ENCODE measurements at regions not wholly inside any gene's neighbourhood (a gene's known extent, or its start where the extent isn't known, plus 50 kb on each side); places are given as distances from the start of the nearest gene placed in this dataset.
A peak's percentile ranks its signal among the peaks of the same experiment; 100 is the strongest.

DNA sequence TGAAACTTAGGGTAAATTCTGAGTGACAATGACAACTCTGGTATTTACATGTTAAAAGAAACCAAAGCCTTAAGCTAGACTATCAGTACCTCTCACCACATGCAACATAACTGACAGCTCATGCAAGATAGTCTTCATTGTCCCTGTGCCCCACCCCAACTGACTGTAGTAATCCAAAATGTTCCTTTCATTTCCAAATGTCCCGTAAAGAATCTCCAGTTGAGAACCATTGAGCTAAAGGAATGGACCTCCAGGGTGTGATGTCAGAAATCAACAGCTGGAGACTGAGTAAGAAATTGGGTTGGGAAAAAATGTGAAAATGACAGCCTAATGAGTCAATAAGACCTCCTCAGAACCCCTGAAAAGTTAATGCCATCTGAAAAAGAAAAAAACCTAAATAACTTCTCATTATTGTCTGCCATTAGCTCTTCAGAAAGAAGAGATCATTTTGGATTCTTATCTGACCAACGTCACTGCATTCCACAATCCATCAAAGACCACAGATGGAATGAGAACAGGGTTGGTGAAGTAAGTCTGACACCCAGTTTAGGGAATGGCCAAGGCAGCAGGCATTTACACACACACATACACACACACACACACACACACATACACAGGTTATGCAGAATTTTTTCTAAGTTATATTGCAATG, 51.7 kb upstream of the ACVR2A start:
- DNase-seq (ENCODE audit: low read depth, low spot score) = no peak

DNA sequence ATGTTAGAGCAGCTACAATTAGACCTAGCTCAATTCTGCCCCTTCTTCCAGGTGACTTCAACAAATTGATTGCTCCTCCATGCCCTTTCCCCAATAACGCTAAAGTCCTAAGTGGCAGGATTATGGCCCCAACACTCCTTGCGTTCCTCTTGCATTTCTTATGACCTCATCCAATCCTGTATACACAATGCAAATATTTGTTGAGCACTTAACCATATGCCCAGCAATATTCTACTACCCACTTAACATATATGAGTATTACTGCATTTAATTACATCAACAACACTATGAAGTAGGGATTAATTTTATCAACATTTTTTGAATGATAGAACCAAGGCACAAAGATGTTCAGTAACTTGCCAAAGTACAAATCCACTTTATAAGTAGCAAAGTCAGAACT, 54.2 kb upstream of the ACVR2A start:
- no peak for DNase-seq (ENCODE audit: low read depth, low spot score)

DNA sequence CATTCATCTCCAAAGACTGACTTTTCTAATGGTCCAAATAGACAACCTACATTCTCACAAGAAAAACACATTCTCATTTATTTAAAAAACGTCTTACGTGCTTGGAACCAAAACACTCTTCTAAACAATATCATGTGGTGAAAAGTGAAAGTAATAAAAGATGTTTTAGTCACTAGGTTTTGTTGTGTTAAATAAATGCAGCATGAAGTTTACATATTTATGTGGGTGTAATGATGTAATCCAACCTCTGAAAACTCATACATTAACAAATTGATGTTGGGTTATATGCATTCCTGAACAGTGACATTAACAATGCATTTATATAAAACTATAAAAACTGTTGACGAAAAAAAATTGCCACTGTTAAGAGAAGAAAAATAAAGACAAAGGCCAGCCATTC, 55.1 kb upstream of the ACVR2A start:
- no peak for DNase-seq (ENCODE audit: low read depth, low spot score)

DNA sequence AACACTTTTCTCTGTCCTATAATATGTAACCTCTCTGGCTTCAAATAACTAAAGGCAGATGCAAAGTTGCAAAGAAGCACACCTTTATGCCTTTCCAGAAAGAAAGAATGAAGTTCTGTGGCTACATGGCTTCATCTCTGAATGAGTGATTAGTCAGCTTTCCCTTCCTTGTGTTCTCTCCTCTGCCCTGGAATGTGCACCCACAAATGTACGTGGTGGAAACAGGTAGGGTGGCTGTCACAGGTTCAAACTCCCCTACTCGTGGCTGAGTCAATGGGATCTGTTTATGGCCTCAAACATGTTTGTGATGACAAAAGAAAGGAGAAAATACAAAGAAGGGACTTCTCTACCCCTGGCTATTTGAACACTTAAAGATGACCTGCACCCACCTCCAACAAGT, 55.5 kb upstream of the ACVR2A start:
- no peak for DNase-seq (ENCODE audit: low read depth, low spot score)

DNA sequence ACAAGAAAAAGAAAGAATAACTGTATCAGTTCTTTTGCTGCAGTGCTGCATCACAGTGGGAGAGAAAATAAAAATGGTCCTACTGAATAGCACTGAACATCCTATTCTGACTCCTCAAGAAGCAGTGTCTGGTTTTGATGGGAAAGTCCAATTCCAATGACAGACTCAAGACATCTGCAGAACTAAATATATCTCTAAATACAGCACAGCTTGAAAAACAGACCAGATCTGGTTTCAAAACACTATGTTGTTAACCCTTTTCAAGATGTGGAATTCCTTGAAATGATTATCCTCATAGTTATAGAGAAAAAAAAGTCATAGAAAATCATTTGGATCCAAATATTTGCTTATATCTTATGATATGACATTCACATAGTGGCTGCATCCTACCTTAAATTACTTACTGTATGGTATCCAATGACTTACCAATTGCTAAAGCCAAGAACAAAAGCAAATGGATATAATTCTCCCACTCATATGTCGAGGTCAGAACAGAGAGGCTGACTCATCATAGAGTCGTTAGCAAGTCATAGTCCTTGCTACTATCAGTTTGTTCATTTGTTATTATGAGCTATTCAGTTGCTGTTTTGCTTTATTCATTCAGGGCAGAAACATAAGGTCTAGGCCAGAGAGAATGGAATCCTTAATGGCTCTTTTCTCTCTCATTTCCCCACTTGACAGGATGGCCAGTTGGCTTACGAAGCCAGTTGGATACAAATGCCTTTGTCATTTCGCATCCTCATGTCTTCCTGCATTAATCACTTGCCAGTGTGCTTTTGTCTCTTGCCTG, 62.5 kb upstream of the ACVR2A start:
- DNase-seq (ENCODE audit: low read depth, low spot score) = no peak

DNA sequence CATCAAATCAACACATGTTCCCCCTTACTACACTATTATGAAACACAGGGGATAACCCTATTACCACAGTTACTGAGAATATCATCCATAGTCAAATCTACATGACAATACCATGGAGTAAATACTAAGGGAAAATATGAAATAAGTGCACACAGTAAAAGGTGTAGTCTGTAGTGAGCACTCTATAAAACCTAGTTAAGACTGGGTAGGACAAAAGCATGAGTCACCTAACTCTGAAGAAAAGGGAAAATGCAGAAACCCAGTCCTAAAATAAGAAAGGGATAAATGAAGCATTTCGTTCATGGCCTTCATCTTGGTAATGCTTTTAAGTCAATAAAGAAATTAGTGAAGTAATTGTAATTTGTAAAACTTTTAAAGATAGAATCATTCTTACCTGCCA, 65.4 kb upstream of the ACVR2A start:
- DNase-seq (ENCODE audit: low read depth, low spot score) = no peak

DNA sequence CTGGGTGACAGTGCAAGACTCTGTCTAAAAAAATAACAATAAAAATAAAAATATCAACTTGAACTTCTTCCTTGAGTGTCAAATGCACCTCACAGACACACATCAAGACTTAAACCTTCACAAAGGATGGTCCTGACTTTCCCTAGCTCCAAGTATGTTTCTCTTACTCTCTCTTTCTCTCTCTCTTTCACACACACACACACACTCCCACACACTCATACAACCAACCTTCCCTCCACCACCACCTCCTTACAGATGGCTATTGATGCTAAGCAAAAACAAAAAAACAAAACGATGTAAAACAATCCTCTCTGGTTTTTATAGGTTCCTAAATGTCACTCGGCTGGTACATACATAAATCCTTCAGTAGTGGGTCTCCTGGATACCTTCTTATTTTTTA, 67.4 kb upstream of the ACVR2A start:
- no peak for DNase-seq (ENCODE audit: low read depth, low spot score)

DNA sequence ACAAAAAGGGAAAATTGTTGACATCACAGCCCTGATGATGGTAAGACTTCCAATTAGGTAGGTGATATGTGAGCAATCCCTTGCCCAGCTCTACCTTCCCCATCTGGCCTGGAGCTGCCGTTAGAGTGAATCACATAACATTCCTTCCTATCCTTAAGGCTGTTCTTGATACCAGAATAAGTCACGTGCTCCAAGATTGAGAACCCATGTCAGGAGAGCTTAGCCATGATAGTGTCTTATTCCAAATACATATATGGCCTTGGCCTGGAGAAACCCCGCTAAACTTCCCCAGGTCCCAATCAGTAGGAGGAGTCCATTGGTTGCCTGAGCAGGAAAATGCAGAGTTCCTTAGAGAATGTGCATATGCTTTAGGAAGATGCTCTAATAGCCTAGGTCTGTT, 70.0 kb upstream of the ACVR2A start:
- DNase-seq (ENCODE audit: low read depth, low spot score) = no peak

DNA sequence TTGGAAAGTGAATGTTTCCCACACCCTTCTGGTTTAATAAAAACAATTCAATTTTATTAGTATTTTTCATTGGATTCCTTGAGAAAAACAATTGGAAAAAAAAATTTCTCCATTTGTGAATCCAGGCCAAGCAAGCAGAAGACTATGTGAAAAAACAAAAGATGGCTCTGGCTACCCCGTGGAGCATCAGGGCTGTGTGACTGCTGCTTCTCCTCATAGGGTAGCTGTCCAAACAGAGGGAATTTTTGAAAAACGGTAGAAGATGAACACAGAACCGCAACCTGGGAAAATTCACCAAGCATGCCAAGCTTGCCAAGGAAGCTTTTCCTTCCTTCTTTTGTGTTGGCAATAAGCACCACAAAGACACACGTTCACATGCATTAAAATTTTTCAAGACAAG, 71.3 kb upstream of the ACVR2A start:
- DNase-seq (ENCODE audit: low read depth, low spot score) = no peak

DNA sequence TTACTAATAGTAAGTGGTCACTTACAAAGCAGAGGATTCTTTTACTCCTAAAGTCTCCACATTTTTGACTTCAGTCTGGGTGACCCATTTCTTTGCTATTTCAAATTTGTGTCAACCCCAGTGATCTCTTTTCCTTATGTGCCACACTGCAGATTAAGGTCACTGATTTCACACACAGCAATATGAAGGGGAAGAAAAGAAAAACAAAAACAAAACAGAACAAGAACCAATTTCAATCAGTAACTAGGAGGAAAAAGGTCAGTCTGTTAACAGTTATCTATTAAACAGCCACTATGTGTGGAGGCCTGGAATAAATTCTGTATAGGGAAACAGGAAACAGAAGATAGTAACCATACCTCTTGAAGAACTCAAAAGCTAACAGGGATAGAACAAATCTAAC, 72.0 kb upstream of the ACVR2A start:
- DNase-seq (ENCODE audit: low read depth, low spot score) = no peak

DNA sequence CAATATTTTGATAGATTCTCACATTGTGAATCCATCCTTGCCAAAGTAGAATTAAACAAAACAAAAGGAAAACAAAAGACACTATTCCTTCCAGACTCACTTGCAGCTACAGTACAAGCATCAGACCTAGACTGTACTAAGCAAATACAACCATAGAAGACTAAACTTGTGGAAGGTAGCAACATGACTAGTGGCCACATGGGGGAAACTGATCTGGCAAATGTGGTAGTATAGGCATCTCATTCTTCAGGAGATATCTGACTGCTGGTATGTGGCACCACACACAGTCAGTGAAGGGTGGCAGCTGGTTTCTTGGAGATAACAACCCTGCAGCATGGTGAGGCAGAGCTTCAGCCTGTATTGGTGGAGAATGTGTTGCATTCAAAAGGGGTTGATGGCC, 81.0 kb upstream of the ACVR2A start:
- no peak for DNase-seq (ENCODE audit: low read depth, low spot score)

DNA sequence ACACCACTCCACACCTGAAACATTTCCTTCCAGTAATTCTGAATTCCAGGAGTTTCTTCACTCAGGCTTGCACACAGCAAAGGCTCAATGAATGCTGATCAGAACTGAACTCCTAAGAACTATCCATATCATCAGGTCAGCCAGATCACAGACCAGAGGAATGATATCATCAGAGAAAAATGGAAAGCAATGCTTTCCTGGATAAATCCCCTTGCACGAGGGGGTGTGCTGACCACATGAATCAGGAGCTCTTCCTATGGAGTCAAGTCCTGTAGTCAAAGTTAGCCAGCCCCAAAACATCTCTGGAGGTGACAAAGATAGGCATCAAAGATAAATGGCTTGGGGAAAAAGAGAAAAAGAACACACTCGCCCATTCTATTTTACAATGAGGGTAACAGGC, 83.8 kb upstream of the ACVR2A start:
- DNase-seq (ENCODE audit: low read depth, low spot score) = no peak

DNA sequence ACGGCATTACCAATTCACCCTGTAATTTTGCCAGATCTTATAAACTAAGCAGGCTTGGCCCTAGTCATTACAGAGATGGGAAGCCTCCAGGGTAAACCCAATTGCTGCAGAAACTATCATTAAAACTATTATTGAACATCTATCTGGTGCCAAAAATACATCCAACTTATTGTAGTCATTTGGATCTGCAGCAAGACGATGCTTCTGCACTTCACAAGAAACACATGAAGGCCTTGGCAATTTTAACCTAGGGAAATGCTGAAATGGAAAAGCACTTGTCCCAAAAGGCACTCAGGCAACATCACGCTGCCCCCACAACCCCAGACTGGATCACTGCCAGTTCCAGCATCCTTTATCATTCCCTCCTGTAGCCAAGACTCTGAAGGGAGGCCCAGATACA, 85.3 kb upstream of the ACVR2A start:
- no peak for DNase-seq (ENCODE audit: low read depth, low spot score)

DNA sequence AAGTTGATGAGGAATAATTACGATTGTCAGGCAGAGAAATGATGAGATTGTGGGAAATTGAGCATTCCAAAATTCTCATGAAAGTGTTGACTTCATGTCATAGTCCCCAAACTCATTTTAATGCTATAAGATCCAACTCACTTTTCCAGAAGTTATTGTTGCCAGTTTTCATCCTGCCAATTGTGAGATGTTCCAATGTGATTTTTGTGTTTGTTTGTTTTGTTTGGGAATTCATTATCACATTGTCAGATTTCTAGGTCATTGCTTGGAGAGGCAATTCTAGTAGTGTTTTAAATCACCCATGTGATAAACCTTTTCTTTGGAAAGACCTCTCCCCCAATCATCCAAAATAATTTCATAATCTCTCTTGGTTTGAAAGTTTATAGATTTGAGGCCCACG, 86.0 kb upstream of the ACVR2A start:
- DNase-seq (ENCODE audit: low read depth, low spot score) = no peak

DNA sequence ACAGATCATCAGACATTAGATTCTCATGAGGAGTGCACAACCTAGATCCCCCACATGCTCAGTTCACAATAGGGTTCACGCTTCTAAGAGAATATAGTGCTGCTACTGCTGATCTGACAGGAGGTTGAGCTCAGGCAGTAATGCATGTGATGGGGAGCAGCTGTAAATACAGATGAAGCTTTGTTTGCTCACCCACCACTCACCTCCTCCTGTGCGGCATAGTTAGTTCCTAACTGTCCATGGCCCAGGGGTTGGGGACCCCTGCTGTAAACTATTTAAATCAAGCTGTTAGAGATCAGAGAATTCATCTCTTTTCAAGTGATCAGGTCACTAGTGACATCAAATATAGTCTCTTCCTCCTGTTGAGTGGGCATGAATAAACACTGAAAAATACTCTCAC, 88.8 kb upstream of the ACVR2A start:
- DNase-seq (ENCODE audit: low read depth, low spot score) = peak; percentile 20

DNA sequence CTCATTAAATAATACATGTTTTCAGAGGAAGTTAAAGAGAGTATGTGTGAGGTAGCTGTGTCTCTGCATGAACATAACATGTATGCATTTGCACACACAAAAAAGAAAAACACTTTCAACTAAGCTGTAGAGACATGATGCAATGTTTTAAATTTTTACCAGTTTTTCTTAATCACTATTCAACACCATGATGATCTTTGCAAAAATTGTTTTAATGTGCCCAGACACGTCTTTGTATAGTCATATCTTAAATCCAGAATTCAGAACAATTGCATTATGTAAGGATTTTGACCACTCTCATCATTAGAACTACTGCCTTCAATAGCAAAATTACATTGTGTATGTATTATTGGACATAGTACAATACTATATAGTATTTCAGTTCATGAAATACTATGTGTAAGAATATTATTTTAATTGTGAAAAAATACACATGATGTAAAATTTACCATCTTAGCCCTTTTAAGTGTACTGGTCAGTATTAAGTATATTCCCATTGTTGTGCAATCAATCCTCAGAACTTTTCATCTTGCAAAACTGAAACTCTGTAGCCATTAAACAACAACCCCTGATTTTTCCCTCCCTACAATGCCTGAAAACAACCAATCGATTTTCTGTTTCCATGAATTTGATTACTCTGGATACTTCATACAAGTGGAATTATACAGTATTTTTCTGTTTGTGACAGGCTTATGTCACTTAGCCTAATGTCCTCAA, 104.5 kb upstream of the ACVR2A start:
- no peak for DNase-seq (ENCODE audit: low read depth, low spot score)

DNA sequence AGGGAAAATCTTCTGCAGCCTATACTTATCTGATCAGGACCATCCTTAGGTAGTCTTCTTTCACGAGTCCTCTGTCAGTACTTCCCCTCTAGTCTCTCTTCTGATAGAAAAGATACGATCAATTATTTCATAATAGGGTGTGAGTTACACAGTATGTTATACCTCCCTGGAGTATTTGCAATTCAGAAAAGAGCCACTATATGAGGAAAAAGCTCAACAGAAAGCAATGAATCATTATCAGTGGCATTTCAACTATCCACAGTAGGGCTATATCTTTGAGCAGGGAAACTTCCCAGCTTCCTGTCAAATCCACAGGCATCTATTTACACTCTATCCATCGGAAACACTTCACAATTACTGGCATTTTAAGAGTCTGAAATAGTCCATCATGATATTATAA, 105.3 kb upstream of the ACVR2A start:
- DNase-seq (ENCODE audit: low read depth, low spot score) = no peak

DNA sequence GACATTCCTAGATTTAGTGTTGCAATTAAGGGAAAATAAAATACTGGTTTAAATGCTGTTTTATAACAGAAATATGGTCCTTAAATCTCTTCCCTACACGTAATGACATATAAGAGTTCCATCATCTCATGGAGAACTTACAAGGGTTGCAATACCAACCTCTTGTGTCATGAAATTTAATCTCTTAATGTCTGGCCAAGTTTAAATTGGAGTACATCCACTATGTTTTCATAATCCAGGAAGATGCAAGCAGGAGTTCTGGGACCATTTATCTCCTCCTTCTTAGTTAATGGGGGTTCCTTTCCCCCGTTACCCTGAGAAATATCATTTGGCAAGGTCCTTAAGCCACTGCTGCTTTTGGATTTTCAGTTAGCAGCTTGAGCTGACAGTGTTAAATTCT, 126.0 kb upstream of the ACVR2A start:
- no peak for DNase-seq (ENCODE audit: low read depth, low spot score)

DNA sequence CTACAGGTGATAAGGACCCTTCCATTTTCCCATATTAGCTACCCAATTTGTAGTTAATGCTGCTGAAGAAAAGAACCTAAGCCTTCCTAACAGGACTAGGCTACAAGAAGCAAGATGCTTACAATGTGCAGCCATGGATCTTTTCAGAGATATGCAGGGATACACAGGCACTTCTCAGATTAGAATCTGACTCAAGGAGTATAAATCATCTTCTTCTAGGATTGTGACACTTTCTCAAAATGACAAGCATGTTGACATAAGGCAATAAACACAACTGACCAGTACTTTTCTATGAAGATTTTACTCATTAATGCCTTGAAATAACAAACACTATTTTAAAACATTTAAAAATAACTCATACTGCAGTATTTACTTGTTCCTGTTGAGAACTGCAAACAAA, 127.9 kb upstream of the ACVR2A start:
- no peak for DNase-seq (ENCODE audit: low read depth, low spot score)

DNA sequence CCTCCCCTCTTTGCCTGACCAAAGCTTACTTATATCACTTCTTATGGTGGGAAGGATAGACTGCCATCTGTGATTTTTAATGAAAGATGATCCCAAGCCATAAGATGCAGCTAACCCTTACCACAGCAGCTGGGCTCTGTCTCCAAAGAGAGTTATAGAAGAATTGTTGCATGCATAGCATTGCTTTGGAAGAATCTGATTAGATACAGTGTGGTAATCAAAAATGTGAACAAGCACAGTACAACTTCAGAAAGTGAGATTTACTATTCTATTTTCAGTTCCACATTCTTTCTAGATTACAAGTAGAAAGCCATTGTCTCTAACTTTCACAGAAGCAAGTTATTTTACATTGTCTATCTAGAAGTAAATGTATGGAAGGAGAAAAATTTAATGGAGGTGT, 129.0 kb upstream of the ACVR2A start:
- DNase-seq (ENCODE audit: low read depth, low spot score) = no peak

DNA sequence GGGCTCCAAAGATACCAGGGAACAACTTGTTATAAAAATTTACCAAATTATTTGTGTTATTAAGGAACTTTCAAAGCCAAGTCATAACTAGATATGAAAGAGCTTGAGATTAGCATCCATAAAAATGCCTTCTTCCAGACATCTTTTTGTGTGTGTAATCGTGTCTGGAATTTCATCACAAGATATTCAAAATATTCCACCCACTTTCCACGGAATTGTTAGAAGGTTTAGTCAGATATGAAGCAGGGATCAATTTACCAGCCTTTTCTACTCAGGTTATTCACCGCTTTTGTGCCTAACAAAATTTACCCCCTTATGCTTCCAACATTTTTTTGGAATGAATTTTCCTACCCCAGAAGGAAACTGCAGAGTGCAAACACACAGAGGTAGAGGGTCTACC, 130.2 kb upstream of the ACVR2A start:
- DNase-seq (ENCODE audit: low read depth, low spot score) = no peak

DNA sequence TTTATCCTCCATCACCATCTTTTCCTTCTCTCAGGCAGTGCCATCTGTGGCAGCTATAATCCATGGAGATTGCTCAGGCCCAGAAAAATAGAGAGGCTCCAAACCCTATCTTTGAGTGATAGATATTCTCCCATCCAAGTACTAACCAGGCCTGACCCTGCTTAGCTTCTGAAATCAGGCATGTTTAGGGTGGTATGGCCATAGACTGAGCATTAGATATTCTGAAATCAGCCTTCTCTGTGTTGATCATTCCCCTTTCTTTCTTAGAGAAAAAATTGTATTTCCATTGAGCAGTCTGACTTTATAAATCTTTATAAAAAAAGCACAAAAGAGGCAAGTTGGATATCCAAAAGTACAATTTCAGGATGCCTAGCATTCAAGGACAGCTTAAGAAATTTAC, 131.5 kb upstream of the ACVR2A start:
- no peak for DNase-seq (ENCODE audit: low read depth, low spot score)

DNA sequence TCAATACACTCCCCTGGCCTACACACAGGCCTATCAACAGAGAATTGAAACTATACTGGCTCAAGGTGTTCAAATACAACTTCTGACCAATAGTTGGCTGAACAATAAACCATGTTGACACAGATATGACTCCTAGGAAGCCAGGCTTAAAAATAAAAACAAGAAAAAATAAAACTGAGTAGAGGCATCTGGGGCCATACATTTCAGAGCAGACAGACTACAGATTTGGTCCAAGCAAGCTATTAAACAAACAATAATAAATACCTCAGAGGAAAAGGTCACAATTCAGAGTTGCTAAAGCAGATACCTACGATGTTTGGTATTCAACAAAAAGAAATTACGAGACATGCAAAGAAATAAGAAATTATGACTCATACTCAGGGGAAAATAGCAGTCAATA, 132.8 kb upstream of the ACVR2A start:
- no peak for DNase-seq (ENCODE audit: low read depth, low spot score)
